ENCODE measurements at regions not wholly inside any gene's neighbourhood (a gene's known extent, or its start where the extent isn't known, plus 50 kb on each side); places are given as distances from the start of the nearest gene placed in this dataset.
A peak's percentile ranks its signal among the peaks of the same experiment; 100 is the strongest.

DNA sequence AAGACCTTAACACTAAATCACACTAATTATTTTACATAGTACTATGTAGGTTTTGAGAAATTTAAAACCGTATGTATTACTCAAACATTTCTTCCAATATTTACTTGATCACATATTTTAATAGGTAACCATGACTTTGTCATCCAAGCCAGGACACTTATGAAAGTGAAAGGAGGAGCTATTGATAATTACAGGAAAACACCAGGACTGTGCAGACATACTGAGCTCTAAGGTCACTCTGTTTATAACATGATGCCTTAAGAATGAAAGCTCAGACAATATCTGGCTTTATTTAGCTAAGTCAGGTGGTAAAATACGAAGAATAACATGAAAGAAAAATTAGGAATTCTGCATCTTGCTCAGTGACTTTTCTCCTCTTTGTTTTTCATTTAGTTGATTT is 216.0 kb upstream of the NANOGP8 start:
- H3K27ac Mint-ChIP-seq (ENCODE audit: unreplicated experiment), result no peak overlapping the region
- no peaks in the 10 kb centered on the region for H3K9me3 Mint-ChIP-seq (ENCODE audit: unreplicated experiment)
- H3K4me3 Mint-ChIP-seq (ENCODE audit: unreplicated experiment), result no peak overlapping the region
- TF ChIP-seq, protein P1, sequence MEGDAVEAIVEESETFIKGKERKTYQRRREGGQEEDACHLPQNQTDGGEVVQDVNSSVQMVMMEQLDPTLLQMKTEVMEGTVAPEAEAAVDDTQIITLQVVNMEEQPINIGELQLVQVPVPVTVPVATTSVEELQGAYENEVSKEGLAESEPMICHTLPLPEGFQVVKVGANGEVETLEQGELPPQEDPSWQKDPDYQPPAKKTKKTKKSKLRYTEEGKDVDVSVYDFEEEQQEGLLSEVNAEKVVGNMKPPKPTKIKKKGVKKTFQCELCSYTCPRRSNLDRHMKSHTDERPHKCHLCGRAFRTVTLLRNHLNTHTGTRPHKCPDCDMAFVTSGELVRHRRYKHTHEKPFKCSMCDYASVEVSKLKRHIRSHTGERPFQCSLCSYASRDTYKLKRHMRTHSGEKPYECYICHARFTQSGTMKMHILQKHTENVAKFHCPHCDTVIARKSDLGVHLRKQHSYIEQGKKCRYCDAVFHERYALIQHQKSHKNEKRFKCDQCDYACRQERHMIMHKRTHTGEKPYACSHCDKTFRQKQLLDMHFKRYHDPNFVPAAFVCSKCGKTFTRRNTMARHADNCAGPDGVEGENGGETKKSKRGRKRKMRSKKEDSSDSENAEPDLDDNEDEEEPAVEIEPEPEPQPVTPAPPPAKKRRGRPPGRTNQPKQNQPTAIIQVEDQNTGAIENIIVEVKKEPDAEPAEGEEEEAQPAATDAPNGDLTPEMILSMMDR (IDR thresholded peaks at IDR 0.05; ENCODE audit: unreplicated experiment), result no peak
- no peaks in the 10 kb centered on the region for H3K27me3 Mint-ChIP-seq (ENCODE audit: unreplicated experiment)
- no peaks in the 10 kb centered on the region for H3K36me3 Mint-ChIP-seq (ENCODE audit: low read depth, unreplicated experiment)
- no peak for DNase-seq (ENCODE audit: low spot score)
- peaks cover 13% of the 10 kb centered on the region for H3K4me1 Mint-ChIP-seq (ENCODE audit: unreplicated experiment)

DNA sequence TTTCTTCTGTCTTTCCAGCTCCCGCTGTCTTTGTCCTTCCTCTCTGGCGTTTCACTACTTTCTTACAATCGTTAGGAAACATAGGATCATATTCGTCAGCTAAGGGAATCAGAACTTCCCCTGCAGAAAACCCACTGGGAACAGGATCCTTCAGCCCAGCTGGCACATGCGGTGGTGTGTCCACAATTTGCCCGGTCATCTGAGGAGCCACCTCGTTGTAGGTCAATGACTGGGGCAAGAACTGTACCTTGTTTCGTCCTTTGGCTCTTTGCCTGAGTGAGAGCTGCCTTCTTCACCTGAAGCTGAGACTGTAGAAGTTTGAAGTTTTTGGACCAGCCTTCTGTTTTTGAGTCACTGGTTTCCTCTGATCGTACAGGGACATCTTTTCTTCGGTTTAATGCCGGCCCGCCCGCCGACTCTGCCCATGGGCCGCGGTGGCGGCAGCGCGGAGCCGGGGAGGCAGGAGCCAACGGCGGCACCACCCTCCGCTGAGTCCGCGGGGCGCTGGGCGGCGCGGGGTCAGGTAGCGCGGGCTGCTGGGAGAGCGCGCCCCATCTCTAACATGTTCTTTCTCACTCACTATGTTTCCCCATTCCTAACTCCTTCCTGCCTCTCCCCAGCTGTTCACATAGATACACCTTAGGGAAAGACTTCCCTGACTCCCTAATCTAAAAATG is 214.1 kb upstream of the NANOGP8 start:
- H3K4me1 Mint-ChIP-seq (ENCODE audit: unreplicated experiment), result no peaks in the 10 kb centered on the region
- no peaks in the 10 kb centered on the region for H3K36me3 Mint-ChIP-seq (ENCODE audit: low read depth, unreplicated experiment)
- H3K27me3 Mint-ChIP-seq (ENCODE audit: unreplicated experiment), result peaks cover 2% of the 10 kb centered on the region
- no peak overlapping the region for H3K4me3 Mint-ChIP-seq (ENCODE audit: unreplicated experiment)
- DNase-seq (ENCODE audit: low spot score), result no peak
- H3K27ac Mint-ChIP-seq (ENCODE audit: unreplicated experiment), result no peak overlapping the region
- H3K9me3 Mint-ChIP-seq (ENCODE audit: unreplicated experiment), result no peaks in the 10 kb centered on the region
- TF ChIP-seq, protein P1 (IDR thresholded peaks at IDR 0.05; ENCODE audit: unreplicated experiment), result no peak

DNA sequence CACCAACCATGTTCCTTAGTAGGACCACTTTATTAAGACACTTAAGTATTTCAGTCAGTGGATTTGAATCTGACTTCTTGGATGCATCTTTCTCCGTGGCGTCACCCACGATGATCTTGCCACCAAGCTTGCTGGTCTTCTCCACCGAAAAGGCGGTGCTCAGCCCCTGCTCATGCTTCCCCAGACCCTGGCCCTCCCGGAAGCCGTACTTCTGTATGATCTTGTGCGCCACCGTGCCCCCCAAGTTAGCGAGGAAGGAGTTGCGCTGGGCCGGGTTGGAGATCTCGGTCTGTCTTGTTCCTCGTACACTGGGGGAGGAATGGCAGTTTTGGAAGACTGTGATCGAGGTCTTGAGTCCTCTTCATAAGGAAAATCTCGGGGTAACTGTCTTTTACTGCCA is 213.4 kb upstream of the NANOGP8 start:
- no peak for DNase-seq (ENCODE audit: low spot score)
- no peak overlapping the region for H3K27ac Mint-ChIP-seq (ENCODE audit: unreplicated experiment)
- no peak overlapping the region for H3K4me3 Mint-ChIP-seq (ENCODE audit: unreplicated experiment)
- TF ChIP-seq, protein P1 (IDR thresholded peaks at IDR 0.05; ENCODE audit: unreplicated experiment), result no peak
- no peaks in the 10 kb centered on the region for H3K36me3 Mint-ChIP-seq (ENCODE audit: low read depth, unreplicated experiment)
- H3K27me3 Mint-ChIP-seq (ENCODE audit: unreplicated experiment), result peaks cover 2% of the 10 kb centered on the region
- no peaks in the 10 kb centered on the region for H3K9me3 Mint-ChIP-seq (ENCODE audit: unreplicated experiment)
- H3K4me1 Mint-ChIP-seq (ENCODE audit: unreplicated experiment), result no peaks in the 10 kb centered on the region

DNA sequence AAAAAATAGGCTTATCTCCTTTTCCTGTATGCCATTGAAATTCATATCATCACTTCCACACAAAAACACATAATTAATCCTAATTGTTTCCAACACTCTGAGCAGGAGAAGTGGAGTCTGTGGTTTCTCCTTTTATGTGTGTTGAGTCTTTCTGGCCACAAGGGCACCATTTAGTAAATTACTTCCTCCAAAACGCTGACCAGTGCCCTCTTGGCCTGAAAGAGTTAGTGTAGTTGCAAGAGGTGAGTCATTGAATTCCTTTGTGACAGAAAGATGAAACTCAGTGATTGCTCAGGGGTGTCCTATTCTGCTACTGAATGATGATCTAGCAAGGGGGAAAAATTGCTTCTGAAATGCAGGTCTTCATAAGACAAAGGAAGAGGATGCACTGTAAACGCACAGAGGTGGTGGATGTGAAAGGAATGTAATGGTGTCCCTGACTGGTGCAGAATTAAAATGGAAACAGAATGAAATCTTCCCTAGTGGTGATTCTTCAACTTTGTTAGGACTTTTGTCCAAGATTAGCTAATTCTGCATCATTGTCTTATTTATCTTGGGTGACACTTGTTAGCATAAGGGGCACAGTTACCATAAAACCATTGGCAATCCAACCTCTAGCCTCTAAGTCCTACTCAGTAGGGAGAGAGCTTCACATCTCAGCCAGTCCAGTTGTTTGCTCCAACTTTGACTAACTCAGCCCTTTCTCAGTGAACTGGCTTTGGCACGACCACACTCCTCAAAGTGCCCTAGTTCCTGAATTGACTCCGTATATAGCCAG is 208.4 kb upstream of the NANOGP8 start:
- Mint-ChIP-seq H3K36me3 (ENCODE audit: low read depth, unreplicated experiment) (no peaks in the 10 kb centered on the region), H3K4me3 (ENCODE audit: unreplicated experiment) (no peak overlapping the region), H3K4me1 (ENCODE audit: unreplicated experiment) (no peaks in the 10 kb centered on the region), H3K27ac (ENCODE audit: unreplicated experiment) (no peak overlapping the region), H3K27me3 (ENCODE audit: unreplicated experiment) (peaks cover 2% of the 10 kb centered on the region), H3K9me3 (ENCODE audit: unreplicated experiment) (no peaks in the 10 kb centered on the region)
- TF ChIP-seq, protein P1 (IDR thresholded peaks at IDR 0.05; ENCODE audit: unreplicated experiment), result peak; percentile 28
- DNase-seq (ENCODE audit: low spot score), result no peak

DNA sequence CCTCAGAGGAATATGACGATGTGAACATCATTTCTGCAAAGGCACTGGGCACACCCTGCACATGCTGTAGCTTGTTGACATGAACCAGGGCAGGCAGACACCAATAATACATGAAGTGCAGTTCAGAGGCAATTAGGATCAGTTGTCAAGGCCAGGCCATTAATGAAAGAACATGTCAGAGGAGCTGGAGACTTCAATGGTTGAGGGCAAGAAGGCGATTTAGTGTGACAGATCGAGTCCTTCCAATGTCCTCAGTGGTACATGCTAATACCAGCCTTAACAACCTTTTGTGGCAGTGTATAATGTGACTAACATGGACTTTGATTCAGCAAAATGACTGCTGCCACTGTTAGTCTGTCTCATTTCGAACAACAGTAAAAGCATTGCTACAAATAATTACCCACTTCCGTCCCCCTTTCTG is 205.2 kb upstream of the NANOGP8 start:
- H3K4me3 Mint-ChIP-seq (ENCODE audit: unreplicated experiment), result no peak overlapping the region
- no peaks in the 10 kb centered on the region for H3K4me1 Mint-ChIP-seq (ENCODE audit: unreplicated experiment)
- TF ChIP-seq, protein P1 (IDR thresholded peaks at IDR 0.05; ENCODE audit: unreplicated experiment), result no peak
- no peaks in the 10 kb centered on the region for H3K36me3 Mint-ChIP-seq (ENCODE audit: low read depth, unreplicated experiment)
- H3K27ac Mint-ChIP-seq (ENCODE audit: unreplicated experiment), result no peak overlapping the region
- no peak for DNase-seq (ENCODE audit: low spot score)
- H3K27me3 Mint-ChIP-seq (ENCODE audit: unreplicated experiment), result peaks cover 2% of the 10 kb centered on the region
- H3K9me3 Mint-ChIP-seq (ENCODE audit: unreplicated experiment), result no peaks in the 10 kb centered on the region
